ENCODE measurements at regions not wholly inside any gene's neighbourhood (a gene's known extent, or its start where the extent isn't known, plus 50 kb on each side); places are given as distances from the start of the nearest gene placed in this dataset.

- no peak for TF ChIP-seq STAT6 (CRISPR knock-in tag; conservative IDR thresholded peaks at IDR 0.05; ENCODE audit: low read depth)
- TF ChIP-seq, protein P1, sequence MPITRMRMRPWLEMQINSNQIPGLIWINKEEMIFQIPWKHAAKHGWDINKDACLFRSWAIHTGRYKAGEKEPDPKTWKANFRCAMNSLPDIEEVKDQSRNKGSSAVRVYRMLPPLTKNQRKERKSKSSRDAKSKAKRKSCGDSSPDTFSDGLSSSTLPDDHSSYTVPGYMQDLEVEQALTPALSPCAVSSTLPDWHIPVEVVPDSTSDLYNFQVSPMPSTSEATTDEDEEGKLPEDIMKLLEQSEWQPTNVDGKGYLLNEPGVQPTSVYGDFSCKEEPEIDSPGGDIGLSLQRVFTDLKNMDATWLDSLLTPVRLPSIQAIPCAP (CRISPR knock-in tag; IDR thresholded peaks at IDR 0.05): no peak
- TF ChIP-seq SMAD3 (CRISPR knock-in tag; IDR thresholded peaks at IDR 0.05; ENCODE audit: borderline replicate concordance): no peak
Measured at GRCh38 chr13:30128591-30128990, 178.8 kb downstream of the KATNAL1 start (continued).

DNA sequence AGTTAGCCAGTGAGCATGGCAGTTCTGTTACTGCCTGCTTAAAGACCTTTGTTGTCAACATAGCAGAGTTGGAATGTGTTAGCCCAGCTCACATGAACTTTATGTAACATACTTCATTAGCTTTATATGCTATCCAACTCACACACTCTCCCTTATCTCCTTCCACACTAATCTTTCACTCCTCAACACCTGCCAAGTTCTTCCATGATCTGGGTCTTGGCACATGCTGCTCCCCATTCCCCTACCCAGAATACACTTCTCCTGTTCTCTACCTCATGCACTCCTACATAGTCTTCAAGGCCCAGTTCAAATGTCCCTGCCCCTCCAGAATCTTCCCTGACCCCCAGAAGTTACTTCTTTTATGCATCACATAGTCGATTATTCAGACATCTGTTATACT is 179.3 kb downstream of the KATNAL1 start:
- Mint-ChIP-seq H3K27me3 (ENCODE audit: low read depth) (peaks cover 4% of the 10 kb centered on the region), H3K27ac (no peak overlapping the region), H3K4me1 (peaks cover 3% of the 10 kb centered on the region; the same call in 1 of the 2 replicates), H3K36me3 (no peaks in the 10 kb centered on the region), H3K4me3 (no peak overlapping the region), H3K9me3 (peaks cover 6% of the 10 kb centered on the region; the same call in 1 of the 2 replicates)
- DNase-seq (ENCODE audit: low spot score): no peak
- ATAC-seq: no peak
- POLR2A ChIA-PET: no interaction called here
- CTCF ChIA-PET: no interaction called here
- TF ChIP-seq, protein P2, sequence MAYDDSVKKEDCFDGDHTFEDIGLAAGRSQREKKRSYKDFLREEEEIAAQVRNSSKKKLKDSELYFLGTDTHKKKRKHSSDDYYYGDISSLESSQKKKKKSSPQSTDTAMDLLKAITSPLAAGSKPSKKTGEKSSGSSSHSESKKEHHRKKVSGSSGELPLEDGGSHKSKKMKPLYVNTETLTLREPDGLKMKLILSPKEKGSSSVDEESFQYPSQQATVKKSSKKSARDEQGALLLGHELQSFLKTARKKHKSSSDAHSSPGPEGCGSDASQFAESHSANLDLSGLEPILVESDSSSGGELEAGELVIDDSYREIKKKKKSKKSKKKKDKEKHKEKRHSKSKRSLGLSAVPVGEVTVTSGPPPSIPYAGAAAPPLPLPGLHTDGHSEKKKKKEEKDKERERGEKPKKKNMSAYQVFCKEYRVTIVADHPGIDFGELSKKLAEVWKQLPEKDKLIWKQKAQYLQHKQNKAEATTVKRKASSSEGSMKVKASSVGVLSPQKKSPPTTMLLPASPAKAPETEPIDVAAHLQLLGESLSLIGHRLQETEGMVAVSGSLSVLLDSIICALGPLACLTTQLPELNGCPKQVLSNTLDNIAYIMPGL (CRISPR knock-in tag; IDR thresholded peaks at IDR 0.05): no peak
- TF ChIP-seq SOX15 (CRISPR knock-in tag; IDR thresholded peaks at IDR 0.05): no peak
- no peak for TF ChIP-seq CDX4 (CRISPR knock-in tag; IDR thresholded peaks at IDR 0.05; ENCODE audit: borderline replicate concordance)
- no peak for TF ChIP-seq ZMAT4 (CRISPR knock-in tag; IDR thresholded peaks at IDR 0.05)
- TF ChIP-seq, protein P3, sequence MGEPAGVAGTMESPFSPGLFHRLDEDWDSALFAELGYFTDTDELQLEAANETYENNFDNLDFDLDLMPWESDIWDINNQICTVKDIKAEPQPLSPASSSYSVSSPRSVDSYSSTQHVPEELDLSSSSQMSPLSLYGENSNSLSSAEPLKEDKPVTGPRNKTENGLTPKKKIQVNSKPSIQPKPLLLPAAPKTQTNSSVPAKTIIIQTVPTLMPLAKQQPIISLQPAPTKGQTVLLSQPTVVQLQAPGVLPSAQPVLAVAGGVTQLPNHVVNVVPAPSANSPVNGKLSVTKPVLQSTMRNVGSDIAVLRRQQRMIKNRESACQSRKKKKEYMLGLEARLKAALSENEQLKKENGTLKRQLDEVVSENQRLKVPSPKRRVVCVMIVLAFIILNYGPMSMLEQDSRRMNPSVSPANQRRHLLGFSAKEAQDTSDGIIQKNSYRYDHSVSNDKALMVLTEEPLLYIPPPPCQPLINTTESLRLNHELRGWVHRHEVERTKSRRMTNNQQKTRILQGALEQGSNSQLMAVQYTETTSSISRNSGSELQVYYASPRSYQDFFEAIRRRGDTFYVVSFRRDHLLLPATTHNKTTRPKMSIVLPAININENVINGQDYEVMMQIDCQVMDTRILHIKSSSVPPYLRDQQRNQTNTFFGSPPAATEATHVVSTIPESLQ (CRISPR knock-in tag; IDR thresholded peaks at IDR 0.05): no peak
- no peak for TF ChIP-seq MLX (CRISPR knock-in tag; IDR thresholded peaks at IDR 0.05)
- TF ChIP-seq, protein P4, sequence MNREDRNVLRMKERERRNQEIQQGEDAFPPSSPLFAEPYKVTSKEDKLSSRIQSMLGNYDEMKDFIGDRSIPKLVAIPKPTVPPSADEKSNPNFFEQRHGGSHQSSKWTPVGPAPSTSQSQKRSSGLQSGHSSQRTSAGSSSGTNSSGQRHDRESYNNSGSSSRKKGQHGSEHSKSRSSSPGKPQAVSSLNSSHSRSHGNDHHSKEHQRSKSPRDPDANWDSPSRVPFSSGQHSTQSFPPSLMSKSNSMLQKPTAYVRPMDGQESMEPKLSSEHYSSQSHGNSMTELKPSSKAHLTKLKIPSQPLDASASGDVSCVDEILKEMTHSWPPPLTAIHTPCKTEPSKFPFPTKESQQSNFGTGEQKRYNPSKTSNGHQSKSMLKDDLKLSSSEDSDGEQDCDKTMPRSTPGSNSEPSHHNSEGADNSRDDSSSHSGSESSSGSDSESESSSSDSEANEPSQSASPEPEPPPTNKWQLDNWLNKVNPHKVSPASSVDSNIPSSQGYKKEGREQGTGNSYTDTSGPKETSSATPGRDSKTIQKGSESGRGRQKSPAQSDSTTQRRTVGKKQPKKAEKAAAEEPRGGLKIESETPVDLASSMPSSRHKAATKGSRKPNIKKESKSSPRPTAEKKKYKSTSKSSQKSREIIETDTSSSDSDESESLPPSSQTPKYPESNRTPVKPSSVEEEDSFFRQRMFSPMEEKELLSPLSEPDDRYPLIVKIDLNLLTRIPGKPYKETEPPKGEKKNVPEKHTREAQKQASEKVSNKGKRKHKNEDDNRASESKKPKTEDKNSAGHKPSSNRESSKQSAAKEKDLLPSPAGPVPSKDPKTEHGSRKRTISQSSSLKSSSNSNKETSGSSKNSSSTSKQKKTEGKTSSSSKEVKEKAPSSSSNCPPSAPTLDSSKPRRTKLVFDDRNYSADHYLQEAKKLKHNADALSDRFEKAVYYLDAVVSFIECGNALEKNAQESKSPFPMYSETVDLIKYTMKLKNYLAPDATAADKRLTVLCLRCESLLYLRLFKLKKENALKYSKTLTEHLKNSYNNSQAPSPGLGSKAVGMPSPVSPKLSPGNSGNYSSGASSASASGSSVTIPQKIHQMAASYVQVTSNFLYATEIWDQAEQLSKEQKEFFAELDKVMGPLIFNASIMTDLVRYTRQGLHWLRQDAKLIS (CRISPR knock-in tag; IDR thresholded peaks at IDR 0.05; ENCODE audit: borderline replicate concordance): no peak
- no peak for TF ChIP-seq SMAD4 (CRISPR knock-in tag; IDR thresholded peaks at IDR 0.05)
- TF ChIP-seq NFE2L1 (CRISPR knock-in tag; IDR thresholded peaks at IDR 0.05): no peak
- TF ChIP-seq NFATC4 (CRISPR knock-in tag; IDR thresholded peaks at IDR 0.05): no peak
- no peak for TF ChIP-seq AR (CRISPR knock-in tag; IDR thresholded peaks at IDR 0.05)
- TF ChIP-seq ZNF232 (CRISPR knock-in tag; IDR thresholded peaks at IDR 0.05): no peak
- TF ChIP-seq ZNF512 (CRISPR knock-in tag; IDR thresholded peaks at IDR 0.05; ENCODE audit: borderline replicate concordance): no peak
- no peak for TF ChIP-seq ATF3 (CRISPR knock-in tag; conservative IDR thresholded peaks at IDR 0.05)
